HCT116 (cell line): ENCODE measurements at regions not wholly inside any gene's neighbourhood (a gene's known extent, or its start where the extent isn't known, plus 50 kb on each side); places are given as distances from the start of the nearest gene placed in this dataset.

Experiments used
- CEBPB ChIP-seq: IDR thresholded peaks from 2 replicates; pipeline ENCODE4 v1.6.1; 2012; ENCODE audit warnings: low read depth
- CTCF ChIP-seq, 3 experiments: fragments of 200-600 bp in 1 of 3; sonication (generic) in 1 of 3; IDR thresholded peaks in 2 of 3; conservative IDR thresholded peaks in 1 of 3; 2 replicates each; pipeline ENCODE4 v1.5.1; 2012 to 2017; ENCODE audit warnings: low read depth in 2 of 3, low read length in 2 of 3, antibody characterized with exemption in 1 of 3, borderline replicate concordance in 1 of 3, control low read depth in 1 of 3, mild to moderate bottlenecking in 1 of 3, mixed read lengths in 1 of 3, mixed run types in 1 of 3, moderate library complexity in 1 of 3; ENCODE audit not compliant: insufficient read depth in 1 of 3
- EZH2phosphoT487 ChIP-seq: fragments of 200-600 bp; IDR thresholded peaks from 2 replicates; pipeline ENCODE4 v1.6.1; 2018; ENCODE audit warnings: antibody characterized with exemption, borderline replicate concordance
- POLR2A ChIP-seq: IDR thresholded peaks from 2 replicates; pipeline ENCODE4 v1.7.0; 2011; ENCODE audit warnings: borderline replicate concordance; ENCODE audit not compliant: insufficient read depth, insufficient read length; ENCODE audit errors: extremely low read depth
- POLR2AphosphoS5 ChIP-seq: IDR thresholded peaks from 2 replicates; pipeline ENCODE4 v1.6.1; 2011; ENCODE audit warnings: mild to moderate bottlenecking, low read depth, low read length, moderate library complexity
- REST ChIP-seq: IDR thresholded peaks from 2 replicates; pipeline ENCODE4 v1.6.1; 2012; ENCODE audit warnings: low read depth

GRCh38 chr16:86762095-86762494 is 183.7 kb downstream of the FOXL1 start:
- TF ChIP-seq REST = no peak
- no peak for TF ChIP-seq CTCF (IDR thresholded peaks at IDR 0.05 in 2 of 3, conservative IDR thresholded peaks at IDR 0.05 in 1 of 3; ENCODE audit: borderline replicate concordance in 1 of 3, insufficient read depth in 1 of 3, low read depth in 2 of 3, low read length in 2 of 3)
- no peak for TF ChIP-seq POLR2AphosphoS5
- TF ChIP-seq POLR2A = no peak
- no peak for TF ChIP-seq CEBPB
- TF ChIP-seq EZH2phosphoT487 = no peak
